HepG2 (cell line): ENCODE measurements at regions not wholly inside any gene's neighbourhood (a gene's known extent, or its start where the extent isn't known, plus 50 kb on each side); places are given as distances from the start of the nearest gene placed in this dataset.

ENCODE experiments used
- ATAC-seq: fragments of 200-7000 bp; cut with Tn5 transposase; 3 replicates; pipeline ENCODE4 v1.9.1; 2020; ENCODE audit warnings: mild to moderate bottlenecking, moderate library complexity
- BruUV-seq: library from RNA; stranded (reverse); fragments of 400-500 nt; replicated peaks from 2 replicates; lab custom pipeline; 2021; lab: Mats Ljungman, UMichigan
- CTCF ChIA-PET: fragments of 300-600 bp; formaldehyde crosslinking; extraction: SDS; loops from one replicate; lab custom pipeline; 2021; ENCODE audit warnings: low total read pairs, inconsistent platforms, low intra/inter-chr PET ratio; lab: Yijun Ruan, JAX
- POLR2A ChIA-PET: fragments of 350-600 bp; sonication (Branson Sonifier 250); formaldehyde crosslinking; loops from one replicate; lab custom pipeline; 2020; ENCODE audit warnings: antibody characterized with exemption, inconsistent platforms; lab: Yijun Ruan, JAX
- DNase-seq: peaks from one replicate; pipeline ENCODE4 v3.0.0-alpha.2; 2015; ENCODE audit warnings: low spot score
- FAIRE-seq: peaks from 3 replicates; lab custom pipeline; 2011; peaks lifted over from hg19 to GRCh38; lab: Jason Lieb, UNC
- H2AFZ ChIP-seq: one replicate; pipeline ENCODE4 v1.6.1; 2011; ENCODE audit warnings: low read length, inconsistent platforms
- H3K27ac ChIP-seq: fragments of 300-600 bp; 3 replicates; pipeline ENCODE4 v1.8.0; 2011; ENCODE audit warnings: mixed run types, mild to moderate bottlenecking, mixed read lengths, low read length, inconsistent platforms; ENCODE audit not compliant: insufficient read depth; ENCODE audit errors: extremely low read length
- H3K27me3 ChIP-seq, 2 experiments: fragments of 200-600 bp in 1 of 2; 2 replicates in 1 of 2; 3 replicates in 1 of 2; pipeline versions ENCODE4 v1.6.0 to v1.8.0; 2011; ENCODE audit warnings: low read length in 2 of 2, mild to moderate bottlenecking in 2 of 2, moderate library complexity in 2 of 2, inconsistent platforms in 1 of 2; ENCODE audit not compliant: insufficient read depth in 2 of 2, control insufficient read depth in 1 of 2
- H3K36me3 ChIP-seq, 2 experiments: fragments of 200-600 bp in 1 of 2; replicated peaks in 1 of 2; 2 replicates in 1 of 2; 3 replicates in 1 of 2; pipeline versions ENCODE4 v1.5.1 to v1.8.0; 2011; ENCODE audit warnings: low read length in 2 of 2, inconsistent platforms in 1 of 2; ENCODE audit not compliant: insufficient read depth in 2 of 2, control insufficient read depth in 1 of 2
- H3K4me1 ChIP-seq: 2 replicates; pipeline ENCODE4 v1.5.1; 2012; ENCODE audit warnings: low read length, inconsistent platforms; ENCODE audit not compliant: insufficient read depth
- H3K4me2 ChIP-seq: 2 replicates; pipeline ENCODE4 v1.6.0; 2011; ENCODE audit warnings: low read depth, low read length, inconsistent platforms
- H3K4me3 ChIP-seq, 3 experiments: fragments of 200-600 bp in 1 of 3; sonication (generic), shearing (Covaris generic) in 1 of 3; replicated peaks in 1 of 3; 2 replicates each; pipeline ENCODE4 v1.5.1; 2011 to 2016; ENCODE audit warnings: low read length in 3 of 3, inconsistent platforms in 2 of 3, low read depth in 2 of 3, mild to moderate bottlenecking in 2 of 3, control low read depth in 1 of 3, mixed read lengths in 1 of 3; ENCODE audit not compliant: insufficient read depth in 1 of 3
- H3K79me2 ChIP-seq: one replicate; pipeline ENCODE4 v1.6.1; 2011; ENCODE audit warnings: low read length, inconsistent platforms; ENCODE audit not compliant: insufficient read depth
- H3K9ac ChIP-seq: 2 replicates; pipeline ENCODE4 v1.6.0; 2011; ENCODE audit warnings: mild to moderate bottlenecking, low read depth, low read length, inconsistent platforms; ENCODE audit not compliant: insufficient read depth
- H3K9me3 ChIP-seq: 2 replicates; pipeline ENCODE4 v1.5.1; 2012; ENCODE audit warnings: mild to moderate bottlenecking, low read length
- H4K20me1 ChIP-seq: 2 replicates; pipeline ENCODE4 v1.6.0; 2011; ENCODE audit warnings: inconsistent platforms, mild to moderate bottlenecking, low read length, moderate library complexity; ENCODE audit not compliant: insufficient read depth
- CBX2 ChIP-seq, 2 experiments: fragments of 200-600 bp in 1 of 2; sonication (generic); formaldehyde crosslinking in 1 of 2; IDR thresholded peaks; 2 replicates each; pipeline versions ENCODE4 v1.7.0 to v1.8.1; 2018 to 2022; ENCODE audit warnings: low read depth in 2 of 2, low read length in 1 of 2, mild to moderate bottlenecking in 1 of 2, missing genetic modification reagents in 1 of 2
- CENPX ChIP-seq: sonication (generic); formaldehyde crosslinking; IDR thresholded peaks from 2 replicates; pipeline ENCODE4 v1.9.0; 2021; ENCODE audit warnings: mild to moderate bottlenecking, missing genetic modification reagents, moderate library complexity
- MED1 ChIP-seq: sonication (generic); formaldehyde crosslinking; IDR thresholded peaks from 2 replicates; pipeline ENCODE4 v1.4.0; 2020; ENCODE audit warnings: missing genetic modification reagents
- ZGPAT ChIP-seq: IDR thresholded peaks from 2 replicates; pipeline ENCODE4 v1.6.1; 2016; ENCODE audit warnings: mild to moderate bottlenecking
- ZKSCAN5 ChIP-seq: sonication (generic); formaldehyde crosslinking; IDR thresholded peaks from 2 replicates; pipeline ENCODE4 v1.5.1; 2020; ENCODE audit warnings: mild to moderate bottlenecking, missing genetic modification reagents
- ZNF260 ChIP-seq: sonication (generic); formaldehyde crosslinking; IDR thresholded peaks from 2 replicates; pipeline ENCODE4 v1.4.0; 2020; ENCODE audit warnings: missing genetic modification reagents, low read depth, mild to moderate bottlenecking, borderline replicate concordance
- ZNF362 ChIP-seq: sonication (generic); formaldehyde crosslinking; IDR thresholded peaks from 2 replicates; pipeline ENCODE4 v1.4.0; 2020; ENCODE audit warnings: missing genetic modification reagents, mild to moderate bottlenecking, borderline replicate concordance
- ZNF367 ChIP-seq: sonication (generic); formaldehyde crosslinking; IDR thresholded peaks from 2 replicates; pipeline ENCODE4 v1.4.0; 2020; ENCODE audit warnings: missing genetic modification reagents, borderline replicate concordance
- ZNF775 ChIP-seq: sonication (generic); formaldehyde crosslinking; IDR thresholded peaks from 2 replicates; pipeline ENCODE4 v1.4.0; 2020; ENCODE audit warnings: missing genetic modification reagents, mild to moderate bottlenecking, moderate library complexity, borderline replicate concordance
- ZNF780A ChIP-seq: sonication (generic); formaldehyde crosslinking; IDR thresholded peaks from 2 replicates; pipeline ENCODE4 v1.8.0; 2022; ENCODE audit warnings: mild to moderate bottlenecking, missing genetic modification reagents, moderate library complexity
- WGBS: methylation state at CpG from one replicate; pipeline ENCODE4 v1.1.6; 2017; ENCODE audit warnings: low lambda C conversion rate; 5-methylcytosine and 5-hydroxymethylcytosine counted together
- in situ Hi-C: cut with HindIII; loops from 2 replicates; pipeline ENCODE4 v1.10.0; 2017; ENCODE audit warnings: low pct_unique_long_range_greater_than_20kb; ENCODE audit not compliant: extremely low pct_ligation_motif_present
- intact Hi-C: fragments of 100-400 bp; cut with micrococcal nuclease; formaldehyde crosslinking; loops from one replicate; pipeline ENCODE4 v1.10.0; 2022; ENCODE audit not compliant: unreplicated experiment

- H3K9me3 ChIP-seq, result no peaks in the 10 kb centered on the region
- no TSS peak for BruUV-seq
- WGBS, result 48% methylated on average over 5 of the region's 5 CpGs
- no peak overlapping the region for H3K27ac ChIP-seq
- H3K27me3 ChIP-seq, result peaks cover 2 to 23% of the 10 kb centered on the region in 2 experiments; a peak in 3 of 5 replicates
- H3K36me3 ChIP-seq, result no peaks in the 10 kb centered on the region
- no peak for TF ChIP-seq ZNF775 (CRISPR knock-in tag)
- no peak for TF ChIP-seq ZKSCAN5 (CRISPR knock-in tag)
- TF ChIP-seq ZNF362, result no peak
- TF ChIP-seq, all 625 proteins: peak for 0
- DNase-seq, result no peak
- H3K4me2 ChIP-seq, result no peak overlapping the region
- ATAC-seq, result no peak
- ChIA-PET POLR2A (no interaction called here), CTCF (no interaction called here)
- intact Hi-C loops, result no loop called here
- in situ Hi-C loops, result no loop called here
- no peaks in the 10 kb centered on the region for H3K79me2 ChIP-seq
- FAIRE-seq, result no peak
- no peak overlapping the region for H3K4me3 ChIP-seq
- no peaks in the 10 kb centered on the region for H4K20me1 ChIP-seq
- no peak overlapping the region for H3K9ac ChIP-seq
- H3K4me1 ChIP-seq, result 0 out of 2 replicates have a peak, but pooled peaks cover 6% of the 10 kb centered on the region
- no peak overlapping the region for H2AFZ ChIP-seq
These were observed 357.0 kb upstream of the ID2 start for GRCh38 chr2:8324901-8325300.

- in situ Hi-C loops (no loop called here), intact Hi-C loops (no loop called here)
- no peaks in the 10 kb centered on the region for H3K36me3 ChIP-seq
- H3K27me3 ChIP-seq, result peaks cover 2 to 23% of the 10 kb centered on the region in 2 experiments; a peak in 3 of 5 replicates
- H3K4me3 ChIP-seq, result no peak overlapping the region
- no peak overlapping the region for H2AFZ ChIP-seq
- H3K27ac ChIP-seq, result no peak overlapping the region
- no TSS peak for BruUV-seq
- WGBS, result 67% methylated on average over 4 of the region's 8 CpGs
- H3K9ac ChIP-seq, result no peak overlapping the region
- H3K4me2 ChIP-seq, result no peak overlapping the region
- ChIA-PET CTCF (no interaction called here), POLR2A (no interaction called here)
- no peak for DNase-seq
- H4K20me1 ChIP-seq, result no peaks in the 10 kb centered on the region
- H3K79me2 ChIP-seq, result no peaks in the 10 kb centered on the region
- ATAC-seq, result peak; percentile 17; the same call in 2 of the 3 replicates
- 0 out of 2 replicates have a peak, but pooled peaks cover 5% of the 10 kb centered on the region for H3K4me1 ChIP-seq
- no peak for FAIRE-seq
- no peaks in the 10 kb centered on the region for H3K9me3 ChIP-seq
- TF ChIP-seq MED1 (CRISPR knock-in tag) (no peak), ZGPAT (CRISPR knock-in tag) (no peak), CBX2 (IDR thresholded peaks at IDR 0.05; ENCODE audit: low read depth, low read length) (no peak), CBX2 (CRISPR knock-in tag; IDR thresholded peaks at IDR 0.05; ENCODE audit: low read depth) (no peak), ZNF780A (no peak), ZNF260 (CRISPR knock-in tag) (no peak), ZNF367 (CRISPR knock-in tag) (no peak), CENPX (CRISPR knock-in tag) (no peak)
These were observed 354.3 kb upstream of the ID2 start for GRCh38 chr2:8327371-8328100.
